Breast epithelium (tissue), 4 donors: ENCODE measurements at regions not wholly inside any gene's neighbourhood (a gene's known extent, or its start where the extent isn't known, plus 50 kb on each side); places are given as distances from the start of the nearest gene placed in this dataset.
"Not testable (repeated sequence)": the region's sequence is repeated elsewhere in the genome, so short reads cannot be mapped to it uniquely, and the experiment has no call there.

ENCODE experiments used
- DNase-seq, 2 donors: peaks; one replicate each; pipeline ENCODE4 v3.0.0-alpha.2; 2019; ENCODE audit warnings: low spot score in 2 of 2
- H3K27ac ChIP-seq, 2 donors: fragments of 200-600 bp; sonication (generic) in 1 of 2; one replicate each; pipeline ENCODE4 v1.5.1; 2016 to 2019; ENCODE audit warnings: mild to moderate bottlenecking in 1 of 2
- H3K27me3 ChIP-seq, 2 donors: fragments of 200-600 bp; sonication (generic) in 1 of 2; one replicate each; pipeline versions ENCODE4 v1.5.1 to v1.6.0; 2017 to 2019; ENCODE audit warnings: control low read depth in 1 of 2, mild to moderate bottlenecking in 1 of 2
- H3K36me3 ChIP-seq: fragments of 200-600 bp; one replicate; pipeline ENCODE4 v1.5.1; 2019
- H3K4me1 ChIP-seq, 2 donors: fragments of 200-600 bp; sonication (generic); one replicate each; pipeline ENCODE4 v1.5.1; 2016 to 2019; ENCODE audit warnings: control low read depth in 1 of 2
- H3K4me3 ChIP-seq, 3 donors: fragments of 200-600 bp; sonication (generic); 1 replicate in 2 of 3; 2 replicates in 1 of 3; pipeline ENCODE4 v1.5.1; 2016 to 2019; ENCODE audit warnings: mild to moderate bottlenecking in 3 of 3, moderate library complexity in 2 of 3
- H3K9me3 ChIP-seq, 2 donors: fragments of 200-600 bp; sonication (generic) in 1 of 2; one replicate each; pipeline ENCODE4 v1.5.1; 2016 to 2019; ENCODE audit warnings: control low read depth in 1 of 2
- POLR2A ChIP-seq: fragments of 450-650 bp; IDR thresholded peaks from one replicate; pipeline ENCODE4 v1.6.1; 2016; ENCODE audit warnings: antibody characterized with exemption, mild to moderate bottlenecking, moderate library complexity
- POLR2AphosphoS5 ChIP-seq, 3 donors: sonication (generic); formaldehyde crosslinking; IDR thresholded peaks; one replicate each; pipeline ENCODE4 v1.6.1; 2017; ENCODE audit warnings: antibody characterized with exemption in 3 of 3
- intact Hi-C: fragments of 100-400 bp; cut with DNase I; formaldehyde crosslinking; loops from one replicate; pipeline ENCODE4 v1.15.1; 2023; ENCODE audit warnings: low total_unique reads
- TF ChIP-seq, protein P1 (sequence below), 3 donors: fragments of 450-650 bp; IDR thresholded peaks; one replicate each; pipeline ENCODE4 v1.5.1; 2016 to 2017; ENCODE audit warnings: antibody characterized with exemption in 3 of 3, mild to moderate bottlenecking in 3 of 3, moderate library complexity in 3 of 3

DNA sequence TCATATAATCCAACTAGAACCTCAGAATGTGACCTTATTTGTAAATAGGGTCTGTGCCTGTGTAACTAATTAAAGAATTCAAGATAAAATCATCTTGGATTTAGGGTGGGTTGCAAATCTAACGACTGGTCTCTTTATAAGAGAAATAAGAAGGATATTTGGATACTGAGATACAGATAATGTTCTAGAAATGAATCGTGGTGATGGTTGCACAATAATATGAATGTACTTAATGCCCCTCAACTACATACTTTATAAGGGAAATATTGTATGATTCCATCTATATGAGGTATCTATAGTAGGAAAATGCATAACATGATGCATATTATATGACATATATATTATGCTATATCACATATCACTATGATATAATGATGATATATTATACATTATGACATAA lies 265.7 kb downstream of the SEMA3D start:
- intact Hi-C loops, result no loop called here
- H3K27ac ChIP-seq, result no peak overlapping the region
- no peaks in the 10 kb centered on the region for H3K4me1 ChIP-seq
- H3K4me3 ChIP-seq, result no peak overlapping the region
- no peaks in the 10 kb centered on the region for H3K36me3 ChIP-seq
- TF ChIP-seq POLR2AphosphoS5 (IDR thresholded peaks at IDR 0.05) (no peak), POLR2A (no peak)
- TF ChIP-seq, protein P1, sequence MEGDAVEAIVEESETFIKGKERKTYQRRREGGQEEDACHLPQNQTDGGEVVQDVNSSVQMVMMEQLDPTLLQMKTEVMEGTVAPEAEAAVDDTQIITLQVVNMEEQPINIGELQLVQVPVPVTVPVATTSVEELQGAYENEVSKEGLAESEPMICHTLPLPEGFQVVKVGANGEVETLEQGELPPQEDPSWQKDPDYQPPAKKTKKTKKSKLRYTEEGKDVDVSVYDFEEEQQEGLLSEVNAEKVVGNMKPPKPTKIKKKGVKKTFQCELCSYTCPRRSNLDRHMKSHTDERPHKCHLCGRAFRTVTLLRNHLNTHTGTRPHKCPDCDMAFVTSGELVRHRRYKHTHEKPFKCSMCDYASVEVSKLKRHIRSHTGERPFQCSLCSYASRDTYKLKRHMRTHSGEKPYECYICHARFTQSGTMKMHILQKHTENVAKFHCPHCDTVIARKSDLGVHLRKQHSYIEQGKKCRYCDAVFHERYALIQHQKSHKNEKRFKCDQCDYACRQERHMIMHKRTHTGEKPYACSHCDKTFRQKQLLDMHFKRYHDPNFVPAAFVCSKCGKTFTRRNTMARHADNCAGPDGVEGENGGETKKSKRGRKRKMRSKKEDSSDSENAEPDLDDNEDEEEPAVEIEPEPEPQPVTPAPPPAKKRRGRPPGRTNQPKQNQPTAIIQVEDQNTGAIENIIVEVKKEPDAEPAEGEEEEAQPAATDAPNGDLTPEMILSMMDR (IDR thresholded peaks at IDR 0.05), result no peak
- peaks cover 0 to 6% of the 10 kb centered on the region in 2 donors for H3K9me3 ChIP-seq
- DNase-seq, result no peak
- H3K27me3 ChIP-seq, result no peaks in the 10 kb centered on the region

DNA sequence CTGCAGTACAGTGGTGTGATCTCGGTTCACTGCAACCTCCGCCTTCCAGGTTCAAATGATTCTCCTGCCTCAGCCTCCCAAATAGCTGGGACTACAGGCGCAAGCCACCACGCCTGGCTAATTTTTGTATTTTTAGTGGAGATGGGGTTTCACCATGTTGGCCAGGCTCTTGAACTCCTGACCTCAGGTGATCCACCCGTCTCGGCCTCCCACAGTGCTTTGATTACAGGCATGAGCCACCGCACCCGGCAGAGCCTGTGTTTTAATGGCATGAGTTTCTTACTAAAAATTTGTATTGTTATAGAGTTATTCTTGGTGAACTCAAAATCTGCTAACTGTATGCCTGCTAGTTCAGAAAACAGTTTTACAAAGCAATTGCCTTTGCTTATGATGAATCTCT lies 269.9 kb downstream of the SEMA3D start:
- intact Hi-C loops, H3K27me3 ChIP-seq, H3K4me1 ChIP-seq, H3K4me3 ChIP-seq, H3K27ac ChIP-seq, DNase-seq, H3K9me3 ChIP-seq, H3K36me3 ChIP-seq: not testable (repeated sequence)

DNA sequence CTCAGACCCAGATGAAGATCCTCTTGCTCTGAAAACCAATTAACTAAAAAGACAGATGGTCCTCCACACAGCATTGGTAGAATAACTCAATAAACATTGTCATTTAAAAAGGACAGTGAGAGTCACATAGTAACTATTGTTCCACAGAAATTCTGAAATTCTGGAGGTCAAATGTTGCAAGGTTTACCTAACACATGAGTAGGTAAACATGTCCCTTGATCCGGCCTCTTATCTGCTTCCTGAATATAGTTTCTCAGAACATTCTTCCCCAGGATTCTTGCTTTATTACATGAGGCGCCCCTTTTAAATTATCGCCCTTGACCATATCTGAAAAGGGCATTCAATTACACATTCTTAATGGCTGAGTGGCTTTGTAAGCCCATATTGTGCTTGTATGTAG lies 270.7 kb downstream of the SEMA3D start:
- DNase-seq, result no peak
- Histone ChIP-seq H3K4me1 (no peaks in the 10 kb centered on the region), H3K36me3 (no peaks in the 10 kb centered on the region), H3K9me3 (peaks cover 0 to 6% of the 10 kb centered on the region in 2 donors), H3K27ac (no peak overlapping the region), H3K27me3 (no peaks in the 10 kb centered on the region), H3K4me3 (no peak overlapping the region)
- intact Hi-C loops, result no loop called here
- TF ChIP-seq POLR2AphosphoS5 (IDR thresholded peaks at IDR 0.05), result no peak
- no peak for TF ChIP-seq POLR2A
- TF ChIP-seq, protein P1 (IDR thresholded peaks at IDR 0.05), result no peak

DNA sequence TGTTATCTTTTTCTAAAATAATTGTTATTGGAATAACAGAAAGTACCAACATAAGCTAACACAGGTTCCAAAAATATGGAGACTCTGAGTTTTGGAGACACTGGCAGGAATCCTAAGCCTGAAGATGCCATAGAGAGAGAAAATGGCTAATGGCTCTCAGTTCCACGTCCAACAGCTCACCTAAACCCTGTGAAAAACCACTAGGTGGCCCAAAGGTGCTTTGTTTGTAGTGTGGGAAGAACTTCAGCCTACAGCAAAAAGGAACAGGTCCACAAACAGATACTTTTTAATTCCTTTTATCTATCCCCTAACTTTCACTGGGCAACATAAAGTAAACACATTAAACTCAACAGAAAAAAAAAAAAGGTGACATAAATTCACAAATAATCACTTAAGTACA lies 272.3 kb downstream of the SEMA3D start:
- no peak for TF ChIP-seq POLR2AphosphoS5 (IDR thresholded peaks at IDR 0.05)
- TF ChIP-seq, protein P1 (IDR thresholded peaks at IDR 0.05), result no peak
- TF ChIP-seq POLR2A, result no peak
- no peaks in the 10 kb centered on the region for H3K27me3 ChIP-seq
- no peak overlapping the region for H3K27ac ChIP-seq
- H3K4me3 ChIP-seq, result no peak overlapping the region
- intact Hi-C loops, result no loop called here
- no peak for DNase-seq
- no peaks in the 10 kb centered on the region for H3K4me1 ChIP-seq
- H3K9me3 ChIP-seq, result no peaks in the 10 kb centered on the region
- no peaks in the 10 kb centered on the region for H3K36me3 ChIP-seq

DNA sequence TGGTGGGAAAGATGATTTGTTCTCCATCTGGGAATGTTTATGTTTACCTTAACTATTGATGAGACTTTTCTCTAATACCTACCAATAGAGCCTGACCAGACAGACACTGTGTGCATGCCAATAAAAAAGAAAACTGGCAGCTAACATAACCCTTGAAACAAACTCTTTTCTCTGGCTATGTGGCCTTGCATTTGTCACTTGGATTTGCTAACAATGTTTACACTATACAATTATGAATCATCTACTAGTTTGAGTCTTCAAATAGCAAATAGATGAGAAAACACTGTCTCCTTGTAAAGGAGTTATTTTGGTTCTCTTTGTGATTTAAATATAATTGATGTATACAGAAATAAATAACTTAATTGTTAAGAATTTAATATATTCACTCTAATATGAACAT lies 273.1 kb downstream of the SEMA3D start:
- no peaks in the 10 kb centered on the region for H3K27me3 ChIP-seq
- no peaks in the 10 kb centered on the region for H3K4me1 ChIP-seq
- no peaks in the 10 kb centered on the region for H3K9me3 ChIP-seq
- no peak overlapping the region for H3K4me3 ChIP-seq
- TF ChIP-seq, protein P1 (IDR thresholded peaks at IDR 0.05), result no peak
- TF ChIP-seq POLR2A (no peak), POLR2AphosphoS5 (IDR thresholded peaks at IDR 0.05) (no peak)
- DNase-seq, result no peak
- no peak overlapping the region for H3K27ac ChIP-seq
- no peaks in the 10 kb centered on the region for H3K36me3 ChIP-seq
- intact Hi-C loops, result no loop called here

DNA sequence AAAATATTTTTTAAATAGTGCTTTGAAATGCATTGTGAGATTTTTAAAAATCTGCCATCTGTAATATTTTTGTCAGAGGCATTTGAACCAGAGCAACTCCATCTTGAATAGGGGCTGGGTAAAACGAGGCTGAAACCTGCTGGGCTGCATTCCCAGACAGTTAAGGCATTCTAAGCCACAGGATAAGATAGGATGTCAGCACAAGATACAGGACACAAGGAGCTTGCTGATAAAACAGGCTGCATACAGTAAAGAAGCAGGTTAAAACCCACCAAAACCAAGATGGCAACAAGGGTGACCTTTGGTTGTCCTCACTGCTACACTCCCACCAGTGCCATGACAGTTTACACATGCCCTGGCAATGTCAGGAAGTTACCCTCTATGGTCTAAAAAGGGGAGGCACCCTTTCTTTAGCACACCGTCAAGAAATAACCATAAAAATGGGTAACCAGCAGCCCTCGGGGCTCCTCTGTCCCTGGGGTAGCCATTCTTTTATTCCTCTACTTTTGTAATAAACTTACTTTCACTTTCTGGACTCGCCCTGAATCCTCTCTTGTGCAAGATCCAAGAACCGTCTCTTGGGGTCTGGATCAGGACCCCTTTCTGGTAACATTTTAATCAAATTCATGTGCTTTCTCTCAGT lies 273.7 kb downstream of the SEMA3D start:
- intact Hi-C loops, result no loop called here
- Histone ChIP-seq H3K9me3 (no peaks in the 10 kb centered on the region), H3K4me3 (no peak overlapping the region), H3K4me1 (no peaks in the 10 kb centered on the region), H3K27ac (no peak overlapping the region), H3K36me3 (no peaks in the 10 kb centered on the region), H3K27me3 (no peaks in the 10 kb centered on the region)
- no peak for DNase-seq
- TF ChIP-seq POLR2A (no peak), POLR2AphosphoS5 (IDR thresholded peaks at IDR 0.05) (no peak)
- TF ChIP-seq, protein P1 (IDR thresholded peaks at IDR 0.05), result no peak
